OCI-LY7 (cell line): ENCODE measurements at regions not wholly inside any gene's neighbourhood (a gene's known extent, or its start where the extent isn't known, plus 50 kb on each side); places are given as distances from the start of the nearest gene placed in this dataset.

Experiments
- EZH2phosphoT487 ChIP-seq: fragments of 200-600 bp; sonication (generic); IDR thresholded peaks from 2 replicates; pipeline ENCODE4 v1.6.1; 2018; ENCODE audit warnings: low read depth, borderline replicate concordance, mild to moderate bottlenecking, mixed run types, antibody characterized with exemption, low read length, moderate library complexity, mixed read lengths
- TF ChIP-seq, protein P1 (sequence below): fragments of 200-600 bp; sonication (generic); conservative IDR thresholded peaks from 2 replicates; pipeline ENCODE4 v1.5.1; 2014; ENCODE audit warnings: mild to moderate bottlenecking, antibody characterized with exemption, low read length, moderate library complexity, mixed read lengths

DNA sequence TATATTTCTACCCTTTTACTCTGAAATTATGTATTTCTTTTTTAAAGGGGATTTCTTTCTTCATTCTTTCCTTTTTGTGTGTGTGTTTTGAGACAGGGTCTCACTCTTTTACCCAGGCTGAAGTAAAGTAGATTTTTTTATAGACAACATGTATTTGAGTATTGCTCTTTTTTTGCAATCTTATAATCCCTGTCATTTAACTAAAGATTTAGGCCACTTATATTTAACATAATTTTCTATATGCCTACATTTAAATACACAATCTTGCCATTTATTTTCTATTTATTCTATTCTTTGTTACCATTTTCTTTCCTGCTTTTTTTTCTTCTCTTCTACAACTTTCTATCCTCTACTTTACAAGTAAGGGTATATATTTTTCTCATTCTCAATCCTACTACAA, 416.0 kb upstream of the IRX2 start:
- TF ChIP-seq, protein P1, sequence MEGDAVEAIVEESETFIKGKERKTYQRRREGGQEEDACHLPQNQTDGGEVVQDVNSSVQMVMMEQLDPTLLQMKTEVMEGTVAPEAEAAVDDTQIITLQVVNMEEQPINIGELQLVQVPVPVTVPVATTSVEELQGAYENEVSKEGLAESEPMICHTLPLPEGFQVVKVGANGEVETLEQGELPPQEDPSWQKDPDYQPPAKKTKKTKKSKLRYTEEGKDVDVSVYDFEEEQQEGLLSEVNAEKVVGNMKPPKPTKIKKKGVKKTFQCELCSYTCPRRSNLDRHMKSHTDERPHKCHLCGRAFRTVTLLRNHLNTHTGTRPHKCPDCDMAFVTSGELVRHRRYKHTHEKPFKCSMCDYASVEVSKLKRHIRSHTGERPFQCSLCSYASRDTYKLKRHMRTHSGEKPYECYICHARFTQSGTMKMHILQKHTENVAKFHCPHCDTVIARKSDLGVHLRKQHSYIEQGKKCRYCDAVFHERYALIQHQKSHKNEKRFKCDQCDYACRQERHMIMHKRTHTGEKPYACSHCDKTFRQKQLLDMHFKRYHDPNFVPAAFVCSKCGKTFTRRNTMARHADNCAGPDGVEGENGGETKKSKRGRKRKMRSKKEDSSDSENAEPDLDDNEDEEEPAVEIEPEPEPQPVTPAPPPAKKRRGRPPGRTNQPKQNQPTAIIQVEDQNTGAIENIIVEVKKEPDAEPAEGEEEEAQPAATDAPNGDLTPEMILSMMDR: no peak
- no peak for TF ChIP-seq EZH2phosphoT487
